HL-60 (cell line): ENCODE measurements at regions not wholly inside any gene's neighbourhood (a gene's known extent, or its start where the extent isn't known, plus 50 kb on each side); places are given as distances from the start of the nearest gene placed in this dataset.

ENCODE experiments used
- GABPA ChIP-seq: IDR thresholded peaks from 2 replicates; pipeline ENCODE4 v1.6.1; 2012; ENCODE audit warnings: low read depth
- POLR2AphosphoS5 ChIP-seq: IDR thresholded peaks from 2 replicates; pipeline ENCODE4 v1.6.1; 2012; ENCODE audit warnings: low read depth
- REST ChIP-seq: IDR thresholded peaks from 2 replicates; pipeline ENCODE4 v1.6.1; 2012; ENCODE audit warnings: low read depth; ENCODE audit not compliant: insufficient replicate concordance
- SPI1 ChIP-seq: IDR thresholded peaks from 2 replicates; pipeline ENCODE4 v1.6.1; 2012; ENCODE audit warnings: low read depth, mild to moderate bottlenecking, borderline replicate concordance
- TF ChIP-seq, protein P1 (sequence below): IDR thresholded peaks from one replicate; pipeline ENCODE4 v1.5.1; 2011; ENCODE audit warnings: low read length, control low read depth, inconsistent platforms; ENCODE audit not compliant: insufficient read depth

DNA sequence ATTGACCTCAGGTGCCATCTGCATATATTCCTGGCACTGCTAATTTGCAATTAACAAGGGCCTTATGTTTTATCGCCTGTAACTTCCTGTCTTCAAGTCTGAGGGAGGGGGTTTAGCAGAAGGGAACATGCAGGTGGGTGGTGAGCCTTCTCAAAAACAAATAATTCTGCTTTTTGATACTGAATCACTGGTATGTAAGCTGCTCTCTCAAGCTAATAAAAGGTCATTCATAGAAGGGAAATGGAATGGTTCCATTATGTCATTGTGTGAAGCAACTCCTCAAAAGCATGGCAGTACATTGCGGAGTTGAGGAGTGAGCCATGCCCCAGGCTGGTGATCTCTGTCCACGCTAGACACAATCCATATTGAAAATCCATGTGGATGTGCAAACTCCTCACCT lies 414.8 kb upstream of the ID2 start:
- TF ChIP-seq, protein P1, sequence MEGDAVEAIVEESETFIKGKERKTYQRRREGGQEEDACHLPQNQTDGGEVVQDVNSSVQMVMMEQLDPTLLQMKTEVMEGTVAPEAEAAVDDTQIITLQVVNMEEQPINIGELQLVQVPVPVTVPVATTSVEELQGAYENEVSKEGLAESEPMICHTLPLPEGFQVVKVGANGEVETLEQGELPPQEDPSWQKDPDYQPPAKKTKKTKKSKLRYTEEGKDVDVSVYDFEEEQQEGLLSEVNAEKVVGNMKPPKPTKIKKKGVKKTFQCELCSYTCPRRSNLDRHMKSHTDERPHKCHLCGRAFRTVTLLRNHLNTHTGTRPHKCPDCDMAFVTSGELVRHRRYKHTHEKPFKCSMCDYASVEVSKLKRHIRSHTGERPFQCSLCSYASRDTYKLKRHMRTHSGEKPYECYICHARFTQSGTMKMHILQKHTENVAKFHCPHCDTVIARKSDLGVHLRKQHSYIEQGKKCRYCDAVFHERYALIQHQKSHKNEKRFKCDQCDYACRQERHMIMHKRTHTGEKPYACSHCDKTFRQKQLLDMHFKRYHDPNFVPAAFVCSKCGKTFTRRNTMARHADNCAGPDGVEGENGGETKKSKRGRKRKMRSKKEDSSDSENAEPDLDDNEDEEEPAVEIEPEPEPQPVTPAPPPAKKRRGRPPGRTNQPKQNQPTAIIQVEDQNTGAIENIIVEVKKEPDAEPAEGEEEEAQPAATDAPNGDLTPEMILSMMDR, result no peak
- TF ChIP-seq POLR2AphosphoS5, result no peak
- no peak for TF ChIP-seq REST
- no peak for TF ChIP-seq SPI1
- TF ChIP-seq GABPA, result no peak
